ENCODE measurements at regions not wholly inside any gene's neighbourhood (a gene's known extent, or its start where the extent isn't known, plus 50 kb on each side); places are given as distances from the start of the nearest gene placed in this dataset.

GRCh38 chr3:152710549-152710948, 124.4 kb upstream of the P2RY1 start:
- intact Hi-C loops (cut with DNase I; ENCODE audit: low total_unique reads), result no loop called here

DNA sequence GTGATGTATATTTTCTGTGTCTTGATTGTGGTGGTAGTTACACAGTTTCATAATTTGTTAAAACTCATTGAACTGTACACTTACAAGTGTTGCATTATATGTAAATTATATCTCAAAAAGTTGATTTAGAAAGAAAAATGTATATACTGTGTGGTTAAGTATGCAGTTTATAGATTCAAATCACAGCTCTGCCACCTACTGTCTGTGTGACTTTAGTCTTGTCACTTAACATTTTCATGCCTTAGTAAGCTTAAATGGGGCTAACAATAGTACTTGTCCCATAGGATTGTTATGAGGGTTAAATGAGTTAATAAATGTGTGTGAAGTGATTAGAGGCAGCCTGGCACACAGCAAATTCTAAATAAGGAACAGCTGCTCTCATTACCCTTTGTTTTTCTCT, 120.9 kb upstream of the P2RY1 start:
- no peaks in the 10 kb centered on the region for H3K4me1 ChIP-seq
- H3K9me3 ChIP-seq, result no peaks in the 10 kb centered on the region
- H3K36me3 ChIP-seq, result no peaks in the 10 kb centered on the region
- H3K27me3 ChIP-seq, result no peaks in the 10 kb centered on the region
- no peak overlapping the region for H3K4me3 ChIP-seq
- intact Hi-C loops (cut with DNase I; ENCODE audit: low total_unique reads), result no loop called here
- DNase-seq, result no peak
- no peak for TF ChIP-seq POLR2A (IDR thresholded peaks at IDR 0.05)
- TF ChIP-seq, protein P1, sequence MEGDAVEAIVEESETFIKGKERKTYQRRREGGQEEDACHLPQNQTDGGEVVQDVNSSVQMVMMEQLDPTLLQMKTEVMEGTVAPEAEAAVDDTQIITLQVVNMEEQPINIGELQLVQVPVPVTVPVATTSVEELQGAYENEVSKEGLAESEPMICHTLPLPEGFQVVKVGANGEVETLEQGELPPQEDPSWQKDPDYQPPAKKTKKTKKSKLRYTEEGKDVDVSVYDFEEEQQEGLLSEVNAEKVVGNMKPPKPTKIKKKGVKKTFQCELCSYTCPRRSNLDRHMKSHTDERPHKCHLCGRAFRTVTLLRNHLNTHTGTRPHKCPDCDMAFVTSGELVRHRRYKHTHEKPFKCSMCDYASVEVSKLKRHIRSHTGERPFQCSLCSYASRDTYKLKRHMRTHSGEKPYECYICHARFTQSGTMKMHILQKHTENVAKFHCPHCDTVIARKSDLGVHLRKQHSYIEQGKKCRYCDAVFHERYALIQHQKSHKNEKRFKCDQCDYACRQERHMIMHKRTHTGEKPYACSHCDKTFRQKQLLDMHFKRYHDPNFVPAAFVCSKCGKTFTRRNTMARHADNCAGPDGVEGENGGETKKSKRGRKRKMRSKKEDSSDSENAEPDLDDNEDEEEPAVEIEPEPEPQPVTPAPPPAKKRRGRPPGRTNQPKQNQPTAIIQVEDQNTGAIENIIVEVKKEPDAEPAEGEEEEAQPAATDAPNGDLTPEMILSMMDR (IDR thresholded peaks at IDR 0.05), result no peak
- H3K27ac ChIP-seq, result no peak overlapping the region

More at GRCh38 chr3:152710549-152710948, 124.4 kb upstream of the P2RY1 start:
- Histone ChIP-seq H3K4me1 (no peaks in the 10 kb centered on the region), H3K36me3 (no peaks in the 10 kb centered on the region), H3K27me3 (no peaks in the 10 kb centered on the region), H3K27ac (no peak overlapping the region), H3K4me3 (no peak overlapping the region), H3K9me3 (no peaks in the 10 kb centered on the region)
- no peak for DNase-seq
- TF ChIP-seq, protein P1 (IDR thresholded peaks at IDR 0.05), result no peak
- no peak for TF ChIP-seq POLR2A (IDR thresholded peaks at IDR 0.05)

- intact Hi-C loops (cut with DNase I; ENCODE audit: low total_unique reads), result no loop called here
- TF ChIP-seq, protein P1 (IDR thresholded peaks at IDR 0.05), result no peak
- TF ChIP-seq POLR2A (IDR thresholded peaks at IDR 0.05), result no peak
Measured at GRCh38 chr3:152714507-152714906, 120.4 kb upstream of the P2RY1 start.

DNA sequence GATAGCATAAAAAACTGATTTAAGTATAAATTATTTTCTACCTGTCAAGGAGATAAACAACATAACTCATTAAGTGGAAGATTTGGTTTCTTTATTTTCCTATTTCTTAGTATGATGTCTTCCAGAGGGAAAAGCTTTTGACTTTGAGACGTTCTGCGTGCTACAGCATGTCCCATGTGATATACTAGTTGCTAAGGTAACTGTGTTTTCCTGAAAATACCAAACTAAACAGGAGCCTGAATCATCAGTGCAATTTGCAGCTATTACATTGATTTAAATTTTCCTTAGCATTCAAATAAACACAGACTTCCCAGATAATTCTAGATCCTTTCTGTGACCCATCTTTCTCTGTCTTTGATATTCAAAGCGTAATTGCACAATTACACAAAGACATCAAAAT, 117.7 kb upstream of the P2RY1 start:
- no peaks in the 10 kb centered on the region for H3K9me3 ChIP-seq
- no peak for DNase-seq
- no peak overlapping the region for H3K27ac ChIP-seq
- TF ChIP-seq, protein P1 (IDR thresholded peaks at IDR 0.05), result no peak
- no peak for TF ChIP-seq POLR2A (IDR thresholded peaks at IDR 0.05)
- H3K36me3 ChIP-seq, result no peaks in the 10 kb centered on the region
- intact Hi-C loops (cut with DNase I; ENCODE audit: low total_unique reads), result no loop called here
- H3K27me3 ChIP-seq, result no peaks in the 10 kb centered on the region
- H3K4me3 ChIP-seq, result no peak overlapping the region
- no peaks in the 10 kb centered on the region for H3K4me1 ChIP-seq

More at GRCh38 chr3:152714507-152714906, 120.4 kb upstream of the P2RY1 start:
- no peaks in the 10 kb centered on the region for H3K36me3 ChIP-seq
- H3K4me3 ChIP-seq, result no peak overlapping the region
- no peaks in the 10 kb centered on the region for H3K27me3 ChIP-seq
- no peaks in the 10 kb centered on the region for H3K9me3 ChIP-seq
- H3K4me1 ChIP-seq, result no peaks in the 10 kb centered on the region
- no peak for DNase-seq
- no peak overlapping the region for H3K27ac ChIP-seq

- no peaks in the 10 kb centered on the region for H3K9me3 ChIP-seq
- no peaks in the 10 kb centered on the region for H3K27me3 ChIP-seq
- no peak overlapping the region for H3K27ac ChIP-seq
- TF ChIP-seq, protein P1 (IDR thresholded peaks at IDR 0.05), result no peak
- TF ChIP-seq POLR2A (IDR thresholded peaks at IDR 0.05), result no peak
- no peak for DNase-seq
- no peak overlapping the region for H3K4me3 ChIP-seq
- intact Hi-C loops (cut with DNase I; ENCODE audit: low total_unique reads), result no loop called here
- no peaks in the 10 kb centered on the region for H3K36me3 ChIP-seq
- no peaks in the 10 kb centered on the region for H3K4me1 ChIP-seq
Measured at GRCh38 chr3:152718810-152719209, 116.1 kb upstream of the P2RY1 start.

Data from uterus (tissue), 3 donors.